MCF 10A (cell line): ENCODE measurements at regions not wholly inside any gene's neighbourhood (a gene's known extent, or its start where the extent isn't known, plus 50 kb on each side); places are given as distances from the start of the nearest gene placed in this dataset.

Source experiments
- BruUV-seq: library from RNA; stranded (reverse); fragments of 400-500 nt; replicated peaks from 2 replicates; lab custom pipeline; 2021; lab: Mats Ljungman, UMichigan
- CTCF ChIA-PET: fragments of 300-600 bp; sonication (Branson Sonifier 250); formaldehyde crosslinking; extraction: SDS; loops from one replicate; lab custom pipeline; 2021; ENCODE audit warnings: antibody characterized with exemption, inconsistent platforms; lab: Yijun Ruan, JAX
- POLR2A ChIA-PET: fragments of 300-600, 350-650 bp; sonication (Branson Sonifier 250); formaldehyde crosslinking; extraction: SDS; loops from one replicate; lab custom pipeline; 2020; ENCODE audit warnings: antibody characterized with exemption, inconsistent platforms; lab: Yijun Ruan, JAX
- DNase-seq: peaks from one replicate; pipeline ENCODE4 v3.0.0-alpha.2; 2018; ENCODE audit not compliant: unreplicated experiment
- H3K27ac Mint-ChIP-seq: one replicate; pipeline ENCODE4 v1.8.0; 2022; ENCODE audit warnings: mild to moderate bottlenecking, low read depth, mixed read lengths; ENCODE audit not compliant: unreplicated experiment
- H3K27me3 Mint-ChIP-seq: one replicate; pipeline ENCODE4 v1.8.0; 2022; ENCODE audit warnings: mixed read lengths; ENCODE audit not compliant: insufficient read depth, unreplicated experiment
- H3K36me3 Mint-ChIP-seq: one replicate; pipeline ENCODE4 v1.8.0; 2022; ENCODE audit warnings: mild to moderate bottlenecking, moderate library complexity, mixed read lengths; ENCODE audit not compliant: insufficient read depth, unreplicated experiment
- H3K4me1 Mint-ChIP-seq: one replicate; pipeline ENCODE4 v1.8.0; 2022; ENCODE audit warnings: mixed read lengths; ENCODE audit not compliant: insufficient read depth, unreplicated experiment
- H3K4me3 Mint-ChIP-seq: one replicate; pipeline ENCODE4 v1.8.0; 2022; ENCODE audit warnings: mild to moderate bottlenecking, moderate library complexity, mixed read lengths; ENCODE audit not compliant: unreplicated experiment
- H3K9me3 Mint-ChIP-seq: one replicate; pipeline ENCODE4 v1.8.0; 2022; ENCODE audit warnings: mixed read lengths; ENCODE audit not compliant: unreplicated experiment
- intact Hi-C: fragments of 100-400 bp; cut with micrococcal nuclease; formaldehyde crosslinking; loops from 2 replicates; pipeline ENCODE4 v1.14.1; 2022
- TF ChIP-seq, protein P1 (sequence below): fragments of 200-600 bp; IDR thresholded peaks from one replicate; pipeline ENCODE4 v1.8.0; 2022; ENCODE audit warnings: antibody characterized with exemption, mild to moderate bottlenecking; ENCODE audit not compliant: unreplicated experiment

DNA sequence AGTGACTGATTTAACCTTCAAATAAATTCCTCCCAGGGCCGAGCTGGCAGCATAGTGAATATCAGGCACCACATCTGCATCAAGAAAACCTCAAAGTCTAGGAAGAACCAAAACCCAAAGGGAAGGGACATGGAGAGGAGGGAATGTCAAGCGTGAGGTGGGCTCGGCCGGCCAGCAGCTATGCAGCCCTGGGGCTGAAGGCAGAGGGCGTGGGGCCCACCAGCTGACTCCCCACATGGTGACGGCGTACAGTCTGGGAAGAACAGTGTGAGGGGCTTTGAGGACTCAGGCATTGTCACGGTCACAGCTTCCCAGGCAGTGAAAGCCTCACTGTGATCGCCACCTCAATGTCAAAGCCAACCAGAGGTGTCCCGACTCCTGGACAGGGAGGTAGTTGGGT, 412.5 kb downstream of the SHANK2 start:
- TF ChIP-seq, protein P1, sequence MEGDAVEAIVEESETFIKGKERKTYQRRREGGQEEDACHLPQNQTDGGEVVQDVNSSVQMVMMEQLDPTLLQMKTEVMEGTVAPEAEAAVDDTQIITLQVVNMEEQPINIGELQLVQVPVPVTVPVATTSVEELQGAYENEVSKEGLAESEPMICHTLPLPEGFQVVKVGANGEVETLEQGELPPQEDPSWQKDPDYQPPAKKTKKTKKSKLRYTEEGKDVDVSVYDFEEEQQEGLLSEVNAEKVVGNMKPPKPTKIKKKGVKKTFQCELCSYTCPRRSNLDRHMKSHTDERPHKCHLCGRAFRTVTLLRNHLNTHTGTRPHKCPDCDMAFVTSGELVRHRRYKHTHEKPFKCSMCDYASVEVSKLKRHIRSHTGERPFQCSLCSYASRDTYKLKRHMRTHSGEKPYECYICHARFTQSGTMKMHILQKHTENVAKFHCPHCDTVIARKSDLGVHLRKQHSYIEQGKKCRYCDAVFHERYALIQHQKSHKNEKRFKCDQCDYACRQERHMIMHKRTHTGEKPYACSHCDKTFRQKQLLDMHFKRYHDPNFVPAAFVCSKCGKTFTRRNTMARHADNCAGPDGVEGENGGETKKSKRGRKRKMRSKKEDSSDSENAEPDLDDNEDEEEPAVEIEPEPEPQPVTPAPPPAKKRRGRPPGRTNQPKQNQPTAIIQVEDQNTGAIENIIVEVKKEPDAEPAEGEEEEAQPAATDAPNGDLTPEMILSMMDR: no peak
- Mint-ChIP-seq H3K27ac (no peak overlapping the region), H3K4me3 (no peak overlapping the region), H3K27me3 (no peaks in the 10 kb centered on the region), H3K9me3 (peaks cover 18% of the 10 kb centered on the region), H3K36me3 (no peaks in the 10 kb centered on the region), H3K4me1 (no peaks in the 10 kb centered on the region)
- ChIA-PET POLR2A (interaction anchor here (0.6 kb wide), 1 partner anchor 291 kb away, joined by 3 read pairs; no protein-coding TSS in a partner anchor), CTCF (interaction anchor here (0.6 kb wide), 1 partner anchor 96 kb away, joined by 3 read pairs; no protein-coding TSS in a partner anchor)
- BruUV-seq: no TSS peak
- intact Hi-C loops: no loop called here
- DNase-seq: no peak

DNA sequence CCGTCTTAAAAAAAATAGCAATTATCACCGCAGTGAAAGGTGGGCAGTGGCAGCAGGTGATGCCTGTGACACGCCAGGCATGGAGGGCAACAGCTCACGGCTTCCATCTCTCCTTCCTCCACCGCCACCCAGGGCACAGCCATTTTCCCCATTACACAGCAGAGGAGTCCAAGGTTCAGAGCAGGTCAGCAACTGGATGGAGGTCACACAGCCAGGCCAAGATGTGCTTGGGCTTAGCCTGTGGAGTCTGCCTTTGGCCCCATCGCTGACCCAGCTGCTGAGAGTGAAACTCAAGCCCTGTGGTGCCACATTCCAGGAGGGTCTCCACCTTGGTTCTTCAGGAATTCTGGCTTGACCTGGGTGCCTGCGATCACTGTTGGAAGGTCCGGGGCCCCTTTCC, 411.1 kb downstream of the SHANK2 start:
- no peaks in the 10 kb centered on the region for H3K4me1 Mint-ChIP-seq
- TF ChIP-seq, protein P1: no peak
- H3K27me3 Mint-ChIP-seq: no peaks in the 10 kb centered on the region
- H3K4me3 Mint-ChIP-seq: no peak overlapping the region
- no TSS peak for BruUV-seq
- DNase-seq: no peak
- H3K27ac Mint-ChIP-seq: no peak overlapping the region
- ChIA-PET POLR2A (no interaction called here), CTCF (no interaction called here)
- intact Hi-C loops: no loop called here
- no peaks in the 10 kb centered on the region for H3K36me3 Mint-ChIP-seq
- peaks cover 18% of the 10 kb centered on the region for H3K9me3 Mint-ChIP-seq

DNA sequence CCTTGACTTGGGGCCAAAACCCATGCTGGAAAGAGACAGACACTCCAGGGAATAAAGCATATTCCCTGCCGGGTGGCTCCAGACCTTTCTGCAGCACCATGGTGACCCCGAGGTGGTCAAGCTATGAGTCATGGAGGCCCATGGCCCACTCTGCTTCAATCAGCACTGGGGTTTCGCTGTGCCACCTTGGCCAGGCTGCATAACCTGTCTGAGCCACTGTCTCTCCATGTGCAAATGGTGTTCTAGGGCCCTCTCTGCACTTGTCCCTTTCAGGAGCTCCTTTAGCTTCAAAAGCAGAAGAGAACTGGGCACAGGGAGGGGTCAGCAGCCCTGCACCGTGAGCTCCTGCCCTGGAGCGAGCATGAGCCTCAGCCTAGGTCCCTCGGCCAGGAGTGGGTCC, 410.1 kb downstream of the SHANK2 start:
- no TSS peak for BruUV-seq
- POLR2A ChIA-PET: no interaction called here

GRCh38 chr11:70842701-70843100, 409.7 kb downstream of the SHANK2 start:
- CTCF ChIA-PET: no interaction called here
- H3K27me3 Mint-ChIP-seq: no peaks in the 10 kb centered on the region
- intact Hi-C loops: no loop called here
- POLR2A ChIA-PET: no interaction called here
- peaks cover 10% of the 10 kb centered on the region for H3K9me3 Mint-ChIP-seq
- no peaks in the 10 kb centered on the region for H3K4me1 Mint-ChIP-seq
- peaks cover 5% of the 10 kb centered on the region for H3K36me3 Mint-ChIP-seq
- DNase-seq: no peak
- BruUV-seq: no TSS peak
- H3K27ac Mint-ChIP-seq: no peak overlapping the region
- no peak overlapping the region for H3K4me3 Mint-ChIP-seq
- TF ChIP-seq, protein P1: no peak

More for the DNA sequence above, 410.1 kb downstream of the SHANK2 start:
- Mint-ChIP-seq H3K27ac (no peak overlapping the region), H3K36me3 (peaks cover under 1% of the 10 kb centered on the region), H3K27me3 (no peaks in the 10 kb centered on the region), H3K9me3 (peaks cover 13% of the 10 kb centered on the region), H3K4me1 (no peaks in the 10 kb centered on the region), H3K4me3 (no peak overlapping the region)
- DNase-seq: no peak
- CTCF ChIA-PET: no interaction called here
- TF ChIP-seq, protein P1: no peak
- intact Hi-C loops: no loop called here
